Stimulated activated CD4-positive, alpha-beta T cell treated with anti-CD3 and anti-CD28 coated beads, Interleukin-15, amount 100 ng/mL, for 1 hour (primary cell): ENCODE measurements at regions not wholly inside any gene's neighbourhood (a gene's known extent, or its start where the extent isn't known, plus 50 kb on each side); places are given as distances from the start of the nearest gene placed in this dataset.

Experiments
- DNase-seq, 2 donors: peaks; one replicate each; pipeline ENCODE4 v3.0.0-alpha.2; 2020; ENCODE audit warnings: low read depth in 1 of 2, low spot score in 1 of 2

GRCh38 chr5:158305861-158306260 is 446.9 kb upstream of the CLINT1 start:
- DNase-seq: no peak

- DNase-seq: no peak
Measured at GRCh38 chr5:158304607-158305006, 445.7 kb upstream of the CLINT1 start.

DNA sequence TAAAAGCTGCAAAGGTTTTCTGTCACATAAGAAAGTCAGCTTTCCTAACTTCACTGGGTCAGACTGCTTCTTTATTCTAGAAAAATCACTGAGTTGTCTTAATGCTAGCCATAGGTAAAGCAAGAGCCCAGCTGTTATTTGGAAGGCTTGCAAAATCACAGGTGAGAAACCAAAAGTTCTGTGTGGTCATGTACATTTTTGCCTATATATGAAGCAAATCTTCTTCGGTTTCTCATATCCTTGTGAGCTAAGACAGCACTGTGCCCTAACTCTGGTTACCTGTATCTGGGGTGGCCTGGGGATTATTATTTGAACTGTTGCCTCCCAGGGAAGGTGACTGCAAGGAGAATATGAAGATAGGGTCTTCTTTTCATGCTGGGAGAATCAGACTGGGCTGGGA is 444.9 kb upstream of the CLINT1 start:
- no peak for DNase-seq

GRCh38 chr5:158303275-158303674 is 444.3 kb upstream of the CLINT1 start:
- DNase-seq: no peak

- no peak for DNase-seq
Measured at GRCh38 chr5:158302029-158302428, 443.1 kb upstream of the CLINT1 start.

DNA sequence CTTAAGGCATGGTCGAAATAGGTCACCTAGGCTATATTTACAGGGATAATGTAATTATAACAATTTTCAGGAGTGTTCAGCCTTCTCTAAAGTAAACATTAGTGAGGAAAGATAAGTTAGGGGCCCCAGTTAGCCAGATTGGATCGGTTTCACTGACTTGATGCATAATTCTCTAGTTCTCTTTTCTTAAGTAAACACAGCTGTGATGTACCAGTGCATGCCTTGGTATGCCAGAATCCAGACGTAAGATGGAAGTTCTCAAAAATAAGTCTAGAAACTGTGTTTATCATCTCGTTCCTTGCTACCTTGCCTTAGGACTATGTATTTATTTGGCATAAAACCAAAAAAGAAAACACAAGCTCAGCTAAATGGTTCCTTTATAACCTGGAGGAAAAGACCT is 442.2 kb upstream of the CLINT1 start:
- DNase-seq: no peak

GRCh38 chr5:158300256-158300655 is 441.3 kb upstream of the CLINT1 start:
- DNase-seq: no peak

GRCh38 chr5:158297002-158297527 is 438.1 kb upstream of the CLINT1 start:
- no peak for DNase-seq

DNA sequence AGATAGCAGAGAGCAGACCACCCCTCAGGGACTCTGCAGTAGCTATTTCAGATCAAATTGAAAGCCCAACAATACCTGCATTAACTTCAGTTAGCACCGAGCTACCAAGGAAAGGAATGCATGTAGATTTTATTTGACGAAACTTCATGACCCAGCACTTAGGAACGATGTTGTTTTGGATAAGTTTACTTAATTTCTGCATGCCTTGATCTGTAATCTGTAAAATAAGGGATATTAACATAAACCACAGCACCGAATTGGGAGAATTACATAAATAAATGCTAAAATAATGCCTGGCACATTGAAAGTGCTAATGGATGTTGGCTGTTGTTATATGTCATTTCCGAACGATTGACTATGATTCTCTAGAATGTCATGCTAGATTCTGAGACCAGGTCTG is 435.8 kb upstream of the CLINT1 start:
- DNase-seq: no peak

DNA sequence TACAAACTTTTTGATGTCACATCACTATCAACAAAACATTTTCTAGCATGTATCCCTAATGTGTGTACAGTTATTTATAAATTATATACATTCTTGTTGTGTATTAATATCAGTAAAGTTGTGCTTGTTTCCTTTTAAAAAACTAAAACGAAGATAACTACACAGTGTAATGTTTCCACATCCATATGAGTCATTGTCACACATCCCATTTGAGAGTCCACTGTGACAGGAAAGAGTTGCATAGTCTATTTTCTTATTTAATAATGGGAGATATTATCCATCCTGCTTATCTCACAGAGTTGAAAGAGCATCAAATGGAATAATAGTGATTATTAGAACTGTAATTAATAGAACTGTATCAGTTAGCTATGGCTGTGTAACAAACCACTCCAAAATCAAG is 434.0 kb upstream of the CLINT1 start:
- DNase-seq: no peak

GRCh38 chr5:158289967-158290366 is 431.0 kb upstream of the CLINT1 start:
- DNase-seq: no peak

- no peak for DNase-seq
Measured at GRCh38 chr5:158288272-158288657, 429.3 kb upstream of the CLINT1 start.

DNA sequence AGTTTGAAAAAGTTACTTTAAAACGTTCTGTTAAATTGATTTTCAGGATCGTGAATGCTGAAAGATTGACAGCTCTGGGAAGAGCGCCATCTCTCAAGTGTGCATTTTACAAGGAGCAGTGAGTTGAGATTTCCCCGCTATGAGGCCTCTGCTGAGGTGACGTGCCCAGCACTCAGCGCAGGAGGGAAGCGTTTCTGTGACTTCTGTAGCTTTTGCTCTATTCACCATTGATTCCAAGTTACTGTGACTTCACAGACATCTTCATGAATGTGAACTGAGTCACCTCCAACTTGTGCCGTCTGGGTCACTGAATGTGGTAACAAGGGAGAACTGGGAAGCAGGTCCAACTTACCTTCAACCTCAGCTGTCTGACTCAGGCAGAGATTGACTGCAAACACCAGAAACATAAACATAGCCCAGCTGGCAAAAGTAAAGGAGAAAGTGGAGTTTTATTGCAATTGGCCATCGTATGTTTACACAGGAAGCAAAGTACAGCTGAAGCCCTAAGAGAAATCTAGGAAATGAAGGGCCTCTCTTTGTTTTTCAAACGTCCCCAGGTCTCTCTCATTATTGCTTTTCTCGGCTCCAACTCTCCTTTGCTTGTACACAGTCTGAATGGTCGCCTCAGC is 428.8 kb upstream of the CLINT1 start:
- DNase-seq: no peak

GRCh38 chr5:158286827-158287226 is 427.9 kb upstream of the CLINT1 start:
- DNase-seq: no peak

GRCh38 chr5:158285698-158286097 is 426.8 kb upstream of the CLINT1 start:
- DNase-seq: no peak

- DNase-seq: no peak
Measured at GRCh38 chr5:158284242-158284641, 425.3 kb upstream of the CLINT1 start.

- DNase-seq: no peak
Measured at GRCh38 chr5:158283397-158283796, 424.5 kb upstream of the CLINT1 start.

- no peak for DNase-seq
Measured at GRCh38 chr5:158278216-158278925, 419.4 kb upstream of the CLINT1 start.

GRCh38 chr5:158277276-158277675 is 418.3 kb upstream of the CLINT1 start:
- DNase-seq: no peak

- no peak for DNase-seq
Measured at GRCh38 chr5:158276692-158277091, 417.7 kb upstream of the CLINT1 start.

DNA sequence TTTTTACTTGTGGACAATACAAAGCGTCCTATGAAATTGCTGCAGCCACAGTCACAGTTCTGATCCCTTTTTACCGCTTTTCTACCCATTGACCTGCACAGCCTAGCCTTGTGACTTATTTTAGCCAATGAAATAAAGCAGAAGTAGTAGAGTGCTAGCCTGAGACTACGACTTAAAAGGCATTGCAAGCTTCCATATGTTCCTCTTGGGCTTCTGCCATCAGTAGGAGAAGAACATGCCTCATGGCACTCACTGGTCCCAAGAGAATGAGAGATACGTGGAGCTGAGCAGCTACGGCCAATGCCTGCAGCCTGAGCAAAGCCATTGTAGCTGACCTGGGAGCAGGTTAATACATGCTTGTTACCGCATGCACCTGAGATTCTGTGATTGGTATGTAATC is 416.6 kb upstream of the CLINT1 start:
- no peak for DNase-seq

GRCh38 chr5:158273035-158273434 is 414.1 kb upstream of the CLINT1 start:
- no peak for DNase-seq

- no peak for DNase-seq
Measured at GRCh38 chr5:158272409-158272808, 413.5 kb upstream of the CLINT1 start.
